A673 (cell line): ENCODE measurements at regions not wholly inside any gene's neighbourhood (a gene's known extent, or its start where the extent isn't known, plus 50 kb on each side); places are given as distances from the start of the nearest gene placed in this dataset.

Source experiments
- BruUV-seq: library from RNA; stranded (reverse); fragments of 400-500 nt; replicated peaks from 2 replicates; lab custom pipeline; 2021; lab: Mats Ljungman, UMichigan
- CTCF ChIA-PET: fragments of 300-600 bp; sonication (Branson Sonifier 250); formaldehyde crosslinking; loops from one replicate; lab custom pipeline; 2022; ENCODE audit warnings: antibody characterized with exemption; lab: Charles Lee
- POLR2A ChIA-PET: fragments of 300-600 bp; sonication (Branson Sonifier 250); formaldehyde crosslinking; loops from one replicate; lab custom pipeline; 2022; ENCODE audit warnings: antibody characterized with exemption; ENCODE audit not compliant: low non-redundant PET; lab: Charles Lee
- DNase-seq: peaks from one replicate; pipeline ENCODE4 v3.0.0-alpha.2; 2015; ENCODE audit warnings: low spot score
- H3K27ac ChIP-seq: fragments of 200-600 bp; sonication (generic); 2 replicates; pipeline ENCODE4 v1.5.1; 2016; ENCODE audit warnings: mixed run types, low read depth, mild to moderate bottlenecking, mixed read lengths, antibody characterized with exemption, low read length; ENCODE audit not compliant: poor library complexity, severe bottlenecking
- H3K27me3 ChIP-seq: fragments of 200-600 bp; sonication (generic); replicated peaks from 2 replicates; pipeline ENCODE4 v1.6.1; 2017; ENCODE audit warnings: mixed run types, low read depth, mild to moderate bottlenecking, mixed read lengths, antibody characterized with exemption, low read length; ENCODE audit not compliant: insufficient read depth, poor library complexity
- H3K36me3 ChIP-seq: fragments of 200-600 bp; sonication (generic); 2 replicates; pipeline ENCODE4 v1.6.1; 2016; ENCODE audit warnings: mixed run types, mild to moderate bottlenecking, mixed read lengths, antibody characterized with exemption, low read length; ENCODE audit not compliant: insufficient read depth, poor library complexity, severe bottlenecking
- H3K4me1 ChIP-seq: fragments of 200-600 bp; sonication (generic); 2 replicates; pipeline ENCODE4 v1.6.1; 2017; ENCODE audit warnings: mixed run types, mild to moderate bottlenecking, mixed read lengths, antibody characterized with exemption, low read length; ENCODE audit not compliant: insufficient read depth, poor library complexity, severe bottlenecking
- H3K4me3 ChIP-seq: fragments of 200-600 bp; sonication (generic); 2 replicates; pipeline ENCODE4 v1.5.1; 2016; ENCODE audit warnings: low read depth, mixed run types, mild to moderate bottlenecking, mixed read lengths, low read length; ENCODE audit not compliant: poor library complexity, severe bottlenecking
- H3K9me3 ChIP-seq: fragments of 200-600 bp; sonication (generic); 2 replicates; pipeline ENCODE4 v1.6.1; 2016; ENCODE audit warnings: mixed run types, low read depth, mild to moderate bottlenecking, mixed read lengths, antibody characterized with exemption, low read length; ENCODE audit not compliant: poor library complexity, severe bottlenecking
- EZH2 ChIP-seq: fragments of 200-600 bp; sonication (generic); IDR thresholded peaks from 2 replicates; pipeline ENCODE4 v1.6.1; 2017; ENCODE audit warnings: borderline replicate concordance, low read depth, mild to moderate bottlenecking, mixed read lengths, antibody characterized with exemption, low read length; ENCODE audit not compliant: poor library complexity, severe bottlenecking
- intact Hi-C: fragments of 100-400 bp; cut with micrococcal nuclease; formaldehyde crosslinking; loops from one replicate; pipeline ENCODE4 v1.10.0; 2022; ENCODE audit not compliant: unreplicated experiment
- TF ChIP-seq, protein P1 (sequence below): fragments of 300-800, 200-600 bp; sonication (generic); conservative IDR thresholded peaks from 2 replicates; pipeline ENCODE4 v1.5.1; 2017; ENCODE audit warnings: low read depth, mild to moderate bottlenecking, antibody characterized with exemption, low read length, moderate library complexity, mixed read lengths

DNA sequence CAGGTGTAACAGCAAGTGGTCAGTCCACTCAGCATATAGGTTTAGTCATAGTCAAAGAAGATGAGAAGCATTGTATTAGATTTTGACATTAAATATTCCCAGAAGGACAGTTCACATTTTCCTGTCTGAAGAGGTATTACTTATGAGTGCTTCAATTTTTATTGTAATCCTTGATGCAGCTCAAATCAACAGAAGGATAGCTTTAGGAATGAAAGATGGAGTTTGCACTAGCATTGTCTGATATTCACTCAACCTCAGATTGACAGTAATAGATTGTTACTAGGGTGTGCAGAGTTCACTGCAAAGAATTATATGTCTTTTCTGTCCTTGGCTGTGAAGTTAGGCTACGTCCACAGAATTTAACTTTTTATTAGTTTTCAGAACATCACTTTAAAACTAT lies 764.3 kb upstream of the AADAT start:
- H3K4me3 ChIP-seq: no peak overlapping the region
- no peaks in the 10 kb centered on the region for H3K9me3 ChIP-seq
- no peak for TF ChIP-seq EZH2
- TF ChIP-seq, protein P1, sequence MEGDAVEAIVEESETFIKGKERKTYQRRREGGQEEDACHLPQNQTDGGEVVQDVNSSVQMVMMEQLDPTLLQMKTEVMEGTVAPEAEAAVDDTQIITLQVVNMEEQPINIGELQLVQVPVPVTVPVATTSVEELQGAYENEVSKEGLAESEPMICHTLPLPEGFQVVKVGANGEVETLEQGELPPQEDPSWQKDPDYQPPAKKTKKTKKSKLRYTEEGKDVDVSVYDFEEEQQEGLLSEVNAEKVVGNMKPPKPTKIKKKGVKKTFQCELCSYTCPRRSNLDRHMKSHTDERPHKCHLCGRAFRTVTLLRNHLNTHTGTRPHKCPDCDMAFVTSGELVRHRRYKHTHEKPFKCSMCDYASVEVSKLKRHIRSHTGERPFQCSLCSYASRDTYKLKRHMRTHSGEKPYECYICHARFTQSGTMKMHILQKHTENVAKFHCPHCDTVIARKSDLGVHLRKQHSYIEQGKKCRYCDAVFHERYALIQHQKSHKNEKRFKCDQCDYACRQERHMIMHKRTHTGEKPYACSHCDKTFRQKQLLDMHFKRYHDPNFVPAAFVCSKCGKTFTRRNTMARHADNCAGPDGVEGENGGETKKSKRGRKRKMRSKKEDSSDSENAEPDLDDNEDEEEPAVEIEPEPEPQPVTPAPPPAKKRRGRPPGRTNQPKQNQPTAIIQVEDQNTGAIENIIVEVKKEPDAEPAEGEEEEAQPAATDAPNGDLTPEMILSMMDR: no peak
- no peak overlapping the region for H3K27ac ChIP-seq
- ChIA-PET CTCF (no interaction called here), POLR2A (no interaction called here)
- no peaks in the 10 kb centered on the region for H3K27me3 ChIP-seq
- no peaks in the 10 kb centered on the region for H3K36me3 ChIP-seq
- intact Hi-C loops: loop anchor here (5.0 kb wide), 1 partner anchor 712 kb away; no protein-coding TSS in a partner anchor
- no peaks in the 10 kb centered on the region for H3K4me1 ChIP-seq
- no TSS peak for BruUV-seq
- DNase-seq: no peak

DNA sequence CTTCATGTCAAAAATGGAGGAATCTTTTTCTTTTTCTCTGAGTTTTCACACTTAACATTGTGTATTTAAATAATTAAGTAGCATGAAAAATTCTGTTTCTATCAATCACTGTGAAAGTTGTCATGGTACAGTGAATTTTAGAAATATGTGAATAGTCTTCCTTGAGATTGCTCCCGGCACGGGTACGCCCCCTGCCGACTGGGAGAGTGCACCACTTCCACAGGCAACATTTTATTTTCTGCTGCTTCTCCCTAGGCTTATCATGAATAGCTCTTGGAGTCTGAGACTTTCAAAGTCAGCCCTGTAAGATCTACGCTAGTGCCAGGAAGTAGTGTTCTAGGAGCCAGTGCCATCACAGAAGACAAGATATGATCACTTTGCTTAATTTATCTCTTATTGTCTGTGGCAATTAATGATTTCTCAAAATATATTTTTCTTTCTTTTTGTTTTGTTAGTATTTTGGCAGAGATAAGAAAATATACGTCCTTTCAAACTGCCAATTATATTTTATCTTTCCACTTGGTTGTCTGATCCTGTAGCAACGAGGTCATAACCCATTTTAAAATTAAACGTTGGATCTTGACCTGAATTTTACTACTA lies 763.8 kb upstream of the AADAT start:
- Histone ChIP-seq H3K27ac (no peak overlapping the region), H3K4me1 (no peaks in the 10 kb centered on the region), H3K4me3 (no peak overlapping the region), H3K36me3 (no peaks in the 10 kb centered on the region), H3K27me3 (no peaks in the 10 kb centered on the region), H3K9me3 (no peaks in the 10 kb centered on the region)
- intact Hi-C loops: loop anchor here (1.0 to 5.0 kb wide), 3 partner anchors 265 to 711 kb away; no protein-coding TSS in a partner anchor
- DNase-seq: peak; percentile 68
- no TSS peak for BruUV-seq
- POLR2A ChIA-PET: no interaction called here
- CTCF ChIA-PET: no interaction called here
- TF ChIP-seq, protein P1: peak; percentile 92
- TF ChIP-seq EZH2: no peak

DNA sequence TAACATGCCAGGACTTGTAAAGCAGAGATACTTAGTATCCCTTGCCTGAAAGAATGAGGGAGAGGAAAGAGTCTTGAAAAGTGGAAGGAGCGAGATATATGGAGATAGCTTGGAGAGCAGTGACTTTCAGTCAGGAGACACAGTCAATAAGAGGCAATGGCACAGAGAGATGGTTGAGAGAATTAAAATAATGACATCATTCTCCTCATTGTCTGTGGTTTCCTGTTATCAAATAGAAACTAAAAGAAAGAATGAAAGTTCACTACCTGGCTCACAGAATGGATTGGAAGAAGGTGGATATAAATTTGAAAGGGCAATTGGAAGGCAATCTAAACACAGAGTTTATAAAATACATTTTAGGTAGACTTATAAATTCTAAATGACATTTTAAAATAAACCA lies 760.2 kb upstream of the AADAT start:
- intact Hi-C loops: loop anchor here (5.0 kb wide), 1 partner anchor 708 kb away; no protein-coding TSS in a partner anchor
- no TSS peak for BruUV-seq

More for the DNA sequence above, 760.2 kb upstream of the AADAT start:
- no peaks in the 10 kb centered on the region for H3K27me3 ChIP-seq
- no peaks in the 10 kb centered on the region for H3K9me3 ChIP-seq
- ChIA-PET POLR2A (no interaction called here), CTCF (no interaction called here)
- DNase-seq: no peak
- H3K4me3 ChIP-seq: no peak overlapping the region
- H3K36me3 ChIP-seq: no peaks in the 10 kb centered on the region
- H3K4me1 ChIP-seq: no peaks in the 10 kb centered on the region
- H3K27ac ChIP-seq: no peak overlapping the region
- no peak for TF ChIP-seq EZH2
- TF ChIP-seq, protein P1: no peak
